HepG2 (cell line): ENCODE measurements at regions not wholly inside any gene's neighbourhood (a gene's known extent, or its start where the extent isn't known, plus 50 kb on each side); places are given as distances from the start of the nearest gene placed in this dataset.

Source experiments
- ATAC-seq: fragments of 200-7000 bp; cut with Tn5 transposase; 3 replicates; pipeline ENCODE4 v1.9.1; 2020; ENCODE audit warnings: mild to moderate bottlenecking, moderate library complexity
- BruUV-seq: library from RNA; stranded (reverse); fragments of 400-500 nt; replicated peaks from 2 replicates; lab custom pipeline; 2021; lab: Mats Ljungman, UMichigan
- CTCF ChIA-PET: fragments of 300-600 bp; formaldehyde crosslinking; extraction: SDS; loops from one replicate; lab custom pipeline; 2021; ENCODE audit warnings: low total read pairs, inconsistent platforms, low intra/inter-chr PET ratio; lab: Yijun Ruan, JAX
- POLR2A ChIA-PET: fragments of 350-600 bp; sonication (Branson Sonifier 250); formaldehyde crosslinking; loops from one replicate; lab custom pipeline; 2020; ENCODE audit warnings: antibody characterized with exemption, inconsistent platforms; lab: Yijun Ruan, JAX
- DNase-seq: peaks from one replicate; pipeline ENCODE4 v3.0.0-alpha.2; 2015; ENCODE audit warnings: low spot score
- FAIRE-seq: peaks from 3 replicates; lab custom pipeline; 2011; peaks lifted over from hg19 to GRCh38; lab: Jason Lieb, UNC
- H2AFZ ChIP-seq: one replicate; pipeline ENCODE4 v1.6.1; 2011; ENCODE audit warnings: low read length, inconsistent platforms
- H3K27ac ChIP-seq: fragments of 300-600 bp; 3 replicates; pipeline ENCODE4 v1.8.0; 2011; ENCODE audit warnings: mixed run types, mild to moderate bottlenecking, mixed read lengths, low read length, inconsistent platforms; ENCODE audit not compliant: insufficient read depth; ENCODE audit errors: extremely low read length
- H3K27me3 ChIP-seq, 2 experiments: fragments of 200-600 bp in 1 of 2; 2 replicates in 1 of 2; 3 replicates in 1 of 2; pipeline versions ENCODE4 v1.6.0 to v1.8.0; 2011; ENCODE audit warnings: low read length in 2 of 2, mild to moderate bottlenecking in 2 of 2, moderate library complexity in 2 of 2, inconsistent platforms in 1 of 2; ENCODE audit not compliant: insufficient read depth in 2 of 2, control insufficient read depth in 1 of 2
- H3K36me3 ChIP-seq, 2 experiments: fragments of 200-600 bp in 1 of 2; replicated peaks in 1 of 2; 2 replicates in 1 of 2; 3 replicates in 1 of 2; pipeline versions ENCODE4 v1.5.1 to v1.8.0; 2011; ENCODE audit warnings: low read length in 2 of 2, inconsistent platforms in 1 of 2; ENCODE audit not compliant: insufficient read depth in 2 of 2, control insufficient read depth in 1 of 2
- H3K4me1 ChIP-seq: 2 replicates; pipeline ENCODE4 v1.5.1; 2012; ENCODE audit warnings: low read length, inconsistent platforms; ENCODE audit not compliant: insufficient read depth
- H3K4me2 ChIP-seq: 2 replicates; pipeline ENCODE4 v1.6.0; 2011; ENCODE audit warnings: low read depth, low read length, inconsistent platforms
- H3K4me3 ChIP-seq, 3 experiments: fragments of 200-600 bp in 1 of 3; sonication (generic), shearing (Covaris generic) in 1 of 3; replicated peaks in 1 of 3; 2 replicates each; pipeline ENCODE4 v1.5.1; 2011 to 2016; ENCODE audit warnings: low read length in 3 of 3, inconsistent platforms in 2 of 3, low read depth in 2 of 3, mild to moderate bottlenecking in 2 of 3, control low read depth in 1 of 3, mixed read lengths in 1 of 3; ENCODE audit not compliant: insufficient read depth in 1 of 3
- H3K79me2 ChIP-seq: one replicate; pipeline ENCODE4 v1.6.1; 2011; ENCODE audit warnings: low read length, inconsistent platforms; ENCODE audit not compliant: insufficient read depth
- H3K9ac ChIP-seq: 2 replicates; pipeline ENCODE4 v1.6.0; 2011; ENCODE audit warnings: mild to moderate bottlenecking, low read depth, low read length, inconsistent platforms; ENCODE audit not compliant: insufficient read depth
- H3K9me3 ChIP-seq: 2 replicates; pipeline ENCODE4 v1.5.1; 2012; ENCODE audit warnings: mild to moderate bottlenecking, low read length
- H4K20me1 ChIP-seq: 2 replicates; pipeline ENCODE4 v1.6.0; 2011; ENCODE audit warnings: inconsistent platforms, mild to moderate bottlenecking, low read length, moderate library complexity; ENCODE audit not compliant: insufficient read depth
- FOXP4 ChIP-seq: sonication (generic); formaldehyde crosslinking; IDR thresholded peaks from 2 replicates; pipeline ENCODE4 v1.4.0; 2020; ENCODE audit warnings: missing genetic modification reagents
- GPN1 ChIP-seq: sonication (generic); formaldehyde crosslinking; IDR thresholded peaks from 2 replicates; pipeline ENCODE4 v1.5.1; 2020; ENCODE audit warnings: missing genetic modification reagents, borderline replicate concordance
- NFIC ChIP-seq: IDR thresholded peaks from 2 replicates; pipeline ENCODE4 v1.6.1; 2012; ENCODE audit warnings: mild to moderate bottlenecking, low read length, inconsistent platforms
- PATZ1 ChIP-seq: sonication (generic); formaldehyde crosslinking; IDR thresholded peaks from 2 replicates; pipeline ENCODE4 v1.4.0; 2020; ENCODE audit warnings: missing genetic modification reagents
- RFX3 ChIP-seq: IDR thresholded peaks from 2 replicates; pipeline ENCODE4 v1.6.1; 2016; ENCODE audit warnings: missing biosample characterization, missing genetic modification reagents
- ZFP90 ChIP-seq: sonication (generic); formaldehyde crosslinking; IDR thresholded peaks from 2 replicates; pipeline ENCODE4 v1.8.0; 2022; ENCODE audit warnings: missing genetic modification reagents, mild to moderate bottlenecking, inconsistent platforms, borderline replicate concordance
- ZMAT5 ChIP-seq: sonication (generic); formaldehyde crosslinking; IDR thresholded peaks from 2 replicates; pipeline ENCODE4 v1.5.0; 2020; ENCODE audit warnings: mild to moderate bottlenecking, low read depth, missing genetic modification reagents, borderline replicate concordance
- ZNF12 ChIP-seq: sonication (generic); formaldehyde crosslinking; IDR thresholded peaks from 2 replicates; pipeline ENCODE4 v1.5.0; 2020; ENCODE audit warnings: missing genetic modification reagents
- ZNF207 ChIP-seq: fragments of 450-650 bp; IDR thresholded peaks from 2 replicates; pipeline ENCODE4 v1.6.1; 2016; ENCODE audit warnings: antibody characterized with exemption, borderline replicate concordance
- ZNF24 ChIP-seq: fragments of 450-650 bp; IDR thresholded peaks from 2 replicates; pipeline ENCODE4 v1.6.1; 2017; ENCODE audit warnings: antibody characterized with exemption, mild to moderate bottlenecking
- ZNF501 ChIP-seq: sonication (generic); formaldehyde crosslinking; IDR thresholded peaks from 2 replicates; pipeline ENCODE4 v1.5.1; 2020; ENCODE audit warnings: mild to moderate bottlenecking, moderate library complexity, missing genetic modification reagents
- ZNF564 ChIP-seq: sonication (generic); formaldehyde crosslinking; IDR thresholded peaks from 2 replicates; pipeline ENCODE4 v1.8.1; 2023; ENCODE audit warnings: mild to moderate bottlenecking, missing genetic modification reagents
- ZNF615 ChIP-seq: sonication (generic); formaldehyde crosslinking; IDR thresholded peaks from 2 replicates; pipeline ENCODE4 v1.5.0; 2020; ENCODE audit warnings: mild to moderate bottlenecking, missing genetic modification reagents, borderline replicate concordance
- ZNF75D ChIP-seq: sonication (generic); formaldehyde crosslinking; IDR thresholded peaks from 2 replicates; pipeline ENCODE4 v1.8.1; 2023; ENCODE audit warnings: missing genetic modification reagents, mild to moderate bottlenecking, borderline replicate concordance
- ZSCAN9 ChIP-seq: IDR thresholded peaks from 2 replicates; pipeline ENCODE4 v1.6.1; 2016; ENCODE audit warnings: borderline replicate concordance
- WGBS: methylation state at CpG from one replicate; pipeline ENCODE4 v1.1.6; 2017; ENCODE audit warnings: low lambda C conversion rate; 5-methylcytosine and 5-hydroxymethylcytosine counted together
- in situ Hi-C: cut with HindIII; loops from 2 replicates; pipeline ENCODE4 v1.10.0; 2017; ENCODE audit warnings: low pct_unique_long_range_greater_than_20kb; ENCODE audit not compliant: extremely low pct_ligation_motif_present
- intact Hi-C: fragments of 100-400 bp; cut with micrococcal nuclease; formaldehyde crosslinking; loops from one replicate; pipeline ENCODE4 v1.10.0; 2022; ENCODE audit not compliant: unreplicated experiment
- TF ChIP-seq, protein P1 (sequence below): sonication (generic); formaldehyde crosslinking; IDR thresholded peaks from 2 replicates; pipeline ENCODE4 v1.4.0; 2020; ENCODE audit warnings: missing genetic modification reagents
- TF ChIP-seq, protein P2 (sequence below): IDR thresholded peaks from 2 replicates; pipeline ENCODE4 v1.6.1; 2018; ENCODE audit warnings: missing genetic modification reagents
- TF ChIP-seq, protein P3 (sequence below): sonication (generic); formaldehyde crosslinking; IDR thresholded peaks from 2 replicates; pipeline ENCODE4 v1.8.0; 2022; ENCODE audit warnings: missing genetic modification reagents, mild to moderate bottlenecking, inconsistent platforms, borderline replicate concordance

DNA sequence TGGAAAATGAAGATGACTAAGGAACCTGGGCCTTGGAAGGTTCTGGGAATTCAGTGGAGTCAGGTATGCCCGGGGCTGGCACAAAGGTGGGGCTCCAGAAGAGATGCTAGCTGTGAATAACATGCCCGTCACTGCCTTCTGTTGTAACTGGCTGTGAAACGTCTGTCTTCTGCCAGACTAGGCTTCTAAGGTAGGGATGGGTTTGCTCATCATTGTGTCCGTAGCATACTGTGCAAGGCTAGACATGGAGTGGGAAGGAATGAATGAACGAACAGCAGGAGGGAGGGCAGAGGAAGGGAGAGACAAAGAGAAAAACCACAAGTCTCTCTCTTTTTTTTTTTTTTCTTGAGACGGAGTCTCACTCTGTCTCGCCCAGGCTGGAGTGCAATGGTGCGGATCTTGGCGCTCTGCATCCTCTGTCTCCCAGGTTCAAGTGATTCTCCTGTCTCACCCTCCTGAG is 327.4 kb downstream of the MN1 start:
- ATAC-seq, result no peak
- BruUV-seq, result no TSS peak

More for the DNA sequence above, 327.4 kb downstream of the MN1 start:
- H3K27me3 ChIP-seq, result peaks cover 2 to 19% of the 10 kb centered on the region in 2 experiments; a peak in 2 of 5 replicates
- H3K27ac ChIP-seq, result no peak overlapping the region
- no peaks in the 10 kb centered on the region for H4K20me1 ChIP-seq
- H3K9me3 ChIP-seq, result no peaks in the 10 kb centered on the region
- WGBS, result 66% methylated on average over 9 of the region's 9 CpGs
- in situ Hi-C loops, result no loop called here
- no peaks in the 10 kb centered on the region for H3K79me2 ChIP-seq
- TF ChIP-seq ZNF501 (CRISPR knock-in tag) (no peak), ZSCAN9 (CRISPR knock-in tag) (no peak), ZNF75D (CRISPR knock-in tag) (no peak), ZNF24 (no peak), ZFP90 (CRISPR knock-in tag) (no peak), ZNF564 (no peak), RFX3 (CRISPR knock-in tag) (no peak), FOXP4 (CRISPR knock-in tag) (no peak), GPN1 (no peak), NFIC (no peak), PATZ1 (CRISPR knock-in tag) (no peak), ZNF12 (CRISPR knock-in tag) (no peak), ZNF207 (no peak), ZNF615 (CRISPR knock-in tag) (no peak), ZMAT5 (CRISPR knock-in tag) (no peak)
- TF ChIP-seq, protein P1, sequence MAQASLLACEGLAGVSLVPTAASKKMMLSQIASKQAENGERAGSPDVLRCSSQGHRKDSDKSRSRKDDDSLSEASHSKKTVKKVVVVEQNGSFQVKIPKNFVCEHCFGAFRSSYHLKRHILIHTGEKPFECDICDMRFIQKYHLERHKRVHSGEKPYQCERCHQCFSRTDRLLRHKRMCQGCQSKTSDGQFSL, result no peak
- TF ChIP-seq, protein P2, sequence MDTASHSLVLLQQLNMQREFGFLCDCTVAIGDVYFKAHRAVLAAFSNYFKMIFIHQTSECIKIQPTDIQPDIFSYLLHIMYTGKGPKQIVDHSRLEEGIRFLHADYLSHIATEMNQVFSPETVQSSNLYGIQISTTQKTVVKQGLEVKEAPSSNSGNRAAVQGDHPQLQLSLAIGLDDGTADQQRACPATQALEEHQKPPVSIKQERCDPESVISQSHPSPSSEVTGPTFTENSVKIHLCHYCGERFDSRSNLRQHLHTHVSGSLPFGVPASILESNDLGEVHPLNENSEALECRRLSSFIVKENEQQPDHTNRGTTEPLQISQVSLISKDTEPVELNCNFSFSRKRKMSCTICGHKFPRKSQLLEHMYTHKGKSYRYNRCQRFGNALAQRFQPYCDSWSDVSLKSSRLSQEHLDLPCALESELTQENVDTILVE (CRISPR knock-in tag), result no peak
- TF ChIP-seq, protein P3, sequence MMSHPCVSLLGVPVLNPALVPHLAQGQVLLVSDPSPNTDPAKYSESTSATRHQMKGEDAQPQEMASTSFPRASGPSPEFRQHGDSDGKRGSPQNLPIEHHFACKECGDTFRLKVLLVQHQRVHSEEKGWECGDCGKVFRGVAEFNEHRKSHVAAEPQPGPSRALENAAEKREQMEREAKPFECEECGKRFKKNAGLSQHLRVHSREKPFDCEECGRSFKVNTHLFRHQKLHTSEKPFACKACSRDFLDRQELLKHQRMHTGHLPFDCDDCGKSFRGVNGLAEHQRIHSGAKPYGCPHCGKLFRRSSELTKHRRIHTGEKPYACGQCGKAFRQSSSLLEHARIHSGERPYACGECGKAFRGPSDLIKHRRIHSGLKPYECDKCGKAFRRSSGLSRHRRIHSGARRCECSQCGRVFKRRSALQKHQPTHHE, result no peak
- H3K36me3 ChIP-seq, result no peaks in the 10 kb centered on the region
- intact Hi-C loops, result no loop called here
- POLR2A ChIA-PET, result no interaction called here
- CTCF ChIA-PET, result no interaction called here
- FAIRE-seq, result no peak
- no peak overlapping the region for H3K9ac ChIP-seq
- H3K4me3 ChIP-seq, result no peak overlapping the region
- H3K4me2 ChIP-seq, result no peak overlapping the region
- no peak for DNase-seq
- no peak overlapping the region for H2AFZ ChIP-seq
- peaks cover 14% of the 10 kb centered on the region for H3K4me1 ChIP-seq
